Left renal pelvis (tissue), 4 donors: ENCODE measurements at regions not wholly inside any gene's neighbourhood (a gene's known extent, or its start where the extent isn't known, plus 50 kb on each side); places are given as distances from the start of the nearest gene placed in this dataset.

Source experiments
- DNase-seq, 4 donors: peaks; one replicate each; pipeline ENCODE4 v3.0.0-alpha.2; 2013; ENCODE audit warnings: low read depth in 4 of 4, low spot score in 3 of 4

GRCh38 chr3:73901686-73902085, 276.9 kb upstream of the PDZRN3 start:
- no peak for DNase-seq

- DNase-seq, result no peak
Measured at GRCh38 chr3:73894474-73895213, 269.9 kb upstream of the PDZRN3 start.

- DNase-seq, result no peak
Measured at GRCh38 chr3:73893089-73893488, 268.3 kb upstream of the PDZRN3 start.

DNA sequence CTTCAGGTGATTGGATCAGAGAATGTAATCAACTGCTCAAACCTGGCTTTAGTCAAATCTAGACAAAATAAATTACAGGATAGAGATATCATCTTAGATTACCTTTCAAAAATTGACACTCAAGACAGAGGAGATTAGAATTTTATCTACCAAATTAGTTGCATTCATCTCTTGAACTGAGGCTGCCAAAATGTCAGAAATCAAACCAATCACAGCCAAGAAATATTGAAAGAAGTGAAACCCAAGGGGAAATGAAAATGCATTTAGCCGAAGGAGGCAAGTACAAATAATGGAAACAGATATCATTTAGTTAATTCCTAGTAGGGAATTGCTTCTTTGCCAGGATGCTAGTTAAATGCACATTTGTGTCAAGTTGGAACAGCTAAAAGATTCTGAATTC, 261.1 kb upstream of the PDZRN3 start:
- no peak for DNase-seq

DNA sequence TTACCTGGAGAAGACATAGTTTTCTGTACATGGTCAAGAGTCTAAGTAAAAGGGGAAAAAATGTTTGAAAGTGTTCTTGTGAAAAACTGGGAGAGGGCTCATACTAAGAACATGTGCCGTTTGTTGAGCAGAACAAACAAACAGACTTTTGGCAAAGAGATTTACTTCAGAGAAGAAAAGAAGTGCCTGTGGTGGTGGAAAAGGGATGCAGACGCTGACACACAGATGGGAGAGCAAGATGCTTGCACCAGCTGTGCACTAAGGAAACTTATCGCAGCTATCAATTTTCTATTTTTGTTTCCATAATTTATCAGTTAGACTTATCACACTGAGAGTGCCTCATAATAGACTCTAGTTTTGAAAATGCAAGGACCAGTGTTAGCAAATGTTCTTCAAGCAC, 259.6 kb upstream of the PDZRN3 start:
- no peak for DNase-seq

DNA sequence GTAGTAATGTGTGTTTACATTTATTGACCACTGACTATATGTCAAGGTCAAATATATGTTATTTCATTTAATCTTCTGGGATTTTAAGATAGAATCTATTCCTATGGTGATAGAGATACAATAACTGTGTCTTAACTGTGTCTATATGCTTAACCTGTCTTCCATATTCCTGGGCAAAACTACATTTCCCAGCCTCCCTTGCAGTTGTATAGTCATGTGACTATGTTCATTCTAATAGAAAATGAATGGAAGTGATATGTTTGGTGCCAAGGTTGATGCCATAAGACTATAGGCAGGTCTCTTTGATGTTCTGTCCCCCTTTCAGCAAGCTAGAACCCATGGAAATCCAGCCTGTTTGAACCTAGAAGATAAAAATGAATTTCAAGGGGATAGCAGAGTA, 258.8 kb upstream of the PDZRN3 start:
- no peak for DNase-seq

DNA sequence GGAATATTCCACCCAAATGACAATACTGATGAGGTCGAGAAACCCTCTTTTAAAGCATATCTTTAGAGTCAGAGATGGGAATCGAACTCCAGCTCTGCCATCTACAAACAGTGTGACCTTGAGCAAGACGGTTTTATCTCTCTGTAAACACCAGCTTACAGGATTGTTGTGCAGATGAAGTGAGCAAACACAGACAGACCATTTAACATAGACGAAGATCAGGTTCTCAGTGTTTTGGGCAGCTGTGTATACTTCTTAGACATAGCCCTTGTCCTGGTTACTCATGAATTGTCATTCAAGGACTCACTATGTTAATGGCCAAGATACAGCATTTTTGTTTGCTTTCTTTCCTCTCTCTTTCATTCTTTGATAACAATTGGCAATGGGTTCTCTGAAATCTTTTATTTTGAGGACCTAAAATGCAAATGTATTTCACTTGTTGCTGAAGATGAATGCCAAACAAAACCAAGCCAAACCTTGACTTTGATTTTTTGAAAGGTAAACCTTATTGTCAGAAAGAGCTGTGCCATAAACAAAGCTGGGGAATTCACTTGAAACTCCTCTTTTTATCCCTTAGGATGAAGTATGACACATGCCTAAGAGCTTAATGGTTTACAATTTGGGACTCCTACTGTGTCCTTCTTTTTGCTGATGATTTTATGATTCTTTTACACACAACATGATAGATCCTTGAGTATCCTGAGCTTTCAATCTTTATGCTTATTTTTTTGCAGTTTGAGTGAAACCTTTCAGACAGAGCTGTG, 250.0 kb upstream of the PDZRN3 start:
- no peak for DNase-seq

GRCh38 chr3:73874161-73874560, 249.4 kb upstream of the PDZRN3 start:
- no peak for DNase-seq

DNA sequence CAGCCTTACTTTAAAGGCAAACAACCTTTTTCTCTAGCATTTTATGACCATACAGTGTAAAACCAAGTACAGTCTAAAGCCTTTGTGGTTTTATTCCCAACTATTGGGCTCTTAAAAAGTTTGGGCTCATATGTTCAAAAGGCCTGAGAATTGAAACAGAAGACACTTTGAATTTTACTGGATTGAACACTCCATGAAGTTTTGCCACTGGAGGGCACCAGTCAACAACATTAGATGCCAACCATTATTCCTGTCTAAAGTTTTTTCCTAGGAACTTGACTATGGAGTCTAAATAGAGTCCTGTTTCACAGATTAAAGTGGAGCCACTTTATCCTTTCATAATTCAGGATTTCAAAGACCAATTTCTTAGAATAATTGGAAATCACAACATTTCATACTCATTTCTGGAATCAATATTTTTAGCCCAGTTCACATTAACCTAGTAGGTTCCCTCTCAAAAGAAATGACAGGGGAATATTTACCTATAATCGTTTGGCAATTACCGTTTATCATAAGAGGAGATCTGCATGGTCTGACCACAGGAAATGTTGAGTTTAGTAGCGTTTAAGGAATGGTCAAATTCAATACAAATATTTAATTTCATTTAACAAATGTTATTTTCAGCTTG, 244.1 kb upstream of the PDZRN3 start:
- DNase-seq, result peak in 3 of 4 donors; percentile 28 to 40 (median 34)

- DNase-seq, result no peak
Measured at GRCh38 chr3:73867524-73867923, 242.8 kb upstream of the PDZRN3 start.

DNA sequence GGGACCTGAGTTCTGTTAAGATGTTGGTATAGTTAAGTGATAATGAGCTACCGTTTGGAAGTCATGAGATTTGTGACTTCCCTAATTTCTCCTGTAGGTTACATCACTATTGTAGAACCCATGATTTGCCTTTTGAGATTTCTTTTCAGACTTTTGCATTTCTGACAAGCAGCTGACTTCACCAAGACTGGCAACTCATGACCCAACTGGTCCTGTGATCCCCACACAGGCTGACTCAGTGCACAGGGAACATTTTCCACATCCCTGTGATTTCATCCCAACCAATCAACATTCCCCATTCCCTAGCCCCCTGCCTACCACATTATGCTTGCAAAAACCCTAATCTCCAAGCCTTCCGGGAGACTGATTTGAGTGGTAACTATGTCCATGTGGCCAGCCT, 242.1 kb upstream of the PDZRN3 start:
- DNase-seq, result no peak

DNA sequence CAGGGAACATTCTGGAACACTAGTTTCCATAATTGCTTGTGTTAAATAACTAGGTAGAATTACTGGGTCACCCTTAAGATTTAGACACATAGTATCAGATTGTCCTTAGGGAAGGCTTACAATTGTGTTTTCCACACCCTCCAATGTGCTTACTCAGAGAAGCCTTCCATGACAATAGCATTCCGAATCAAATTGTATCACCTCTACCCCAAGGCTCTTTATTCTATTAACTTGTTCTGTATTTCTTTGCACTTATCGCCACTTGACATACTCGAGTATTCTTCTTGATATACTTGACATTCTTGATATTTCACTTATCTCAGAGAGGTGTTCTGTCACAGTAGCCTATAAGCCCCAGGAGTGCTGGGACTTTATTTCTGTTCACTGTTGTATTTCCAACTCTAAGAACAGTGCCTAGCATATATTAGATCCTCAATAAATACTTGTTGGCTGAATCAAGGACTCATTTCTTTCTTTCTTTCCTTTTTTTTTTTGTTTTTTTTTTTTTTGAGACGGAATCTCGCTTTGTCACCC, 238.9 kb upstream of the PDZRN3 start:
- no peak for DNase-seq

- DNase-seq, result no peak
Measured at GRCh38 chr3:73855813-73856212, 231.1 kb upstream of the PDZRN3 start.

- DNase-seq, result no peak
Measured at GRCh38 chr3:73848173-73848906, 223.6 kb upstream of the PDZRN3 start.

- no peak for DNase-seq
Measured at GRCh38 chr3:73846951-73847350, 222.2 kb upstream of the PDZRN3 start.

- DNase-seq, result no peak
Measured at GRCh38 chr3:73839032-73839431, 214.3 kb upstream of the PDZRN3 start.

- no peak for DNase-seq
Measured at GRCh38 chr3:73835945-73836344, 211.2 kb upstream of the PDZRN3 start.

GRCh38 chr3:73832426-73832825, 207.7 kb upstream of the PDZRN3 start:
- DNase-seq, result no peak

- no peak for DNase-seq
Measured at GRCh38 chr3:73828348-73828747, 203.6 kb upstream of the PDZRN3 start.

DNA sequence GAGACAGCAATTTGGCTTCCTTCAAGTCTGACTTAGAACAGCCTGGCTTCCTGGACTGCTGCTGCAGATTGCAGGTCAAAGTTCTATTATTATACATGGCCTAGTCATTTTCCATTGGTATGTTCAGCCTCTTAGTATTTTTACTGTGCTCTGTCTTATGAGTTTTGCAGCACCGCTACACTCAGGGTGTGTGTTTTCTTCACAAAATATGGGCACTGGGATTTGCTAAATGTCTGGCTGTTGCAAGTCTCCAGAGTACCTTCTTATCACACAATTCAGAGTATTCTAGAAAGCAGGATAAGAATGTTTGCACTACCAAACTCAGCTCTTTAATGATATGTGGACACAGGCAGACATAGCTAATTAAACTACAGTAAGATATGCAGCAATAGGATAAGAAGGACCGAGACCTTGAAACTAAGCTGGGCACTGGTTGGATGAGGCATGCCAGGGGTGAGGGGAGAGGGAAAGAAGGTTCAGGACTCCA, 203.0 kb upstream of the PDZRN3 start:
- no peak for DNase-seq

DNA sequence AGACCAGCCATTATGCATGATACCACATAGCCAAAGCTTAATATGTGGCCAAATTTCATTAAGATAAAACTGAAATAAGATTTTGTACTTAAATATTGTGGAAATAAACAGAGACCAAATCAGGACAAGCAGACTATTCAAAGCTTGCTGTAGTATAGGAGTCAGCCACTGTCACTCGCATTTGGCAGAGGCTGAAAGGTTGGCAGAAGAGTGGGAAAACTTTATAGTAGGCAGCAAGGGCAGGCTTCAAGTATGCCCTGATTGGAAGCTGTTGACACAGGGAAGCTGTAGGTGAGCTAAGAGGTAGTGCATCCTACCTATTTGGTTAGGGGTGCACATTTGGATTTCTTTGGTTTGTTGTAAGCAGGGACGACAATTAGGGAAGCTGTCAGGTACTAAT, 202.5 kb upstream of the PDZRN3 start:
- DNase-seq, result no peak
